Stimulated activated CD4-positive, alpha-beta T cell treated with anti-CD3 and anti-CD28 coated beads, Interleukin-2, amount 100 ng/mL, for 4 hours (primary cell): ENCODE measurements at regions not wholly inside any gene's neighbourhood (a gene's known extent, or its start where the extent isn't known, plus 50 kb on each side); places are given as distances from the start of the nearest gene placed in this dataset.

Source experiments
- DNase-seq: peaks from one replicate; pipeline ENCODE4 v3.0.0-alpha.2; 2020; ENCODE audit warnings: low read depth

DNA sequence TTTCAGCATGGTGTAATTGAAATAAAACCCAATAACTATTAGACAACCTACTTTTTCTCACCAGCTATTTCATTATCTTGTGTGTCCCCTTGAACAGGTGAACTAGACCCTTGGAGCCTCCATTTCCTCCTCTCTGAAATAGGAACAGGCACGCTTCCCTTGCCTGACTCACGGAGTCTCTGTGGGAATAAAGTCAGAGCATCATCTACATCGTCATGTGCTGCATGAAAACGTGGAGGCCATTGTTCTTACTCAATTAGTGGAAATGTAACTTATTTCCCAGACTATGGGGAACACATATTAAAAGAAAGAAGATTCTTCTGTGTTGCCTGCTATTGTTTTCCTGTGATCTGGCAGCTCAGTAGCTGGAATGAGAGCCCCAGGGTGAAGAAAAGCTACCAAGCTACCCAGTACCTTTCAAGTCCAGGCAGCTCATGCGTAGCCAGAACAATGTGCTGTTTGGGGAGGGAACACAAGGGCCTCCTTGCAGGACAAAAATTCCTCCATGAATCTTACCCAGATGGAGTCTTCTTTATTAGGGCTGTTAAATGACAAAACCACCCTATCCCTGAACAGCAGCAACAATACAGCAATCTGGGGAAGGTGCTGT, 59.8 kb downstream of the SOX11 start:
- DNase-seq: no peak

DNA sequence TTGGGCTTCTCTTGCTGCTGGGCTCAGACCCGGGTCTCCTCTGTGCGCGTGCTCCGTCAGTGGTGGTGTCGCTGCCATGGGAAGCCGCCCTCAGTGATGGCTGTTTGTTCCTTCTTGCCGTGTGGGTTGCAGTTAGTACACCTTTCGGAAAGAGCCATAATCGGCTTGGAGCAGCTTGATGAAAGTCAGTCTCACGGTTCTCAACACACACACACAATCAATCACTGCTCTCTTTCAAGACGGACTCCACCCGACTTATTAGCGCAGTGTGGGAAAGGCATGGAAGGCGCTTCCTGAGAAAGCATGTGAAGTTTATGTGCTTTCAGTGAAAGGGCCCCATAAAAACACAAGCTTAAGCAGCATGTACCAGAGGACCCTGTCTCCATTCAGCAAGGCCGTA, 64.1 kb downstream of the SOX11 start:
- no peak for DNase-seq

DNA sequence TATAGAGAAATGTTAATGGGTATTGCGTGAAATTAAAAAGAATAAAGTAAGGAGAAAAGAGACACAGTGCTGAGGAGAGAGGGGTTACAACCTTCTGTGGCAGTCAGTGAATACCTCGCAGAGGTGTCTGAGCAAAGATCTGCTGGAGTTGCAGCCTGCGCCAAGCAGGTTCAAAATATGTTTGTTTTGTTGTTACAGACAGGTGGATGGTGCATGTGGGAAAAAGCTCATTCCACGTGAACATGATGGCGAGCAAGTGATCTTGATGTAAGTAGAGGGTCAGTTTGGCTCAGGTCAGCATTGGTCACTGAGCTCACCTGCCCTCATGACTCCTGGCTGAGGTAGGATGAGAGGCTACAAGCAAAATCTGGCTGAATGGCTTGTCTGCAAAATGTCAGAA, 66.2 kb downstream of the SOX11 start:
- DNase-seq: no peak

DNA sequence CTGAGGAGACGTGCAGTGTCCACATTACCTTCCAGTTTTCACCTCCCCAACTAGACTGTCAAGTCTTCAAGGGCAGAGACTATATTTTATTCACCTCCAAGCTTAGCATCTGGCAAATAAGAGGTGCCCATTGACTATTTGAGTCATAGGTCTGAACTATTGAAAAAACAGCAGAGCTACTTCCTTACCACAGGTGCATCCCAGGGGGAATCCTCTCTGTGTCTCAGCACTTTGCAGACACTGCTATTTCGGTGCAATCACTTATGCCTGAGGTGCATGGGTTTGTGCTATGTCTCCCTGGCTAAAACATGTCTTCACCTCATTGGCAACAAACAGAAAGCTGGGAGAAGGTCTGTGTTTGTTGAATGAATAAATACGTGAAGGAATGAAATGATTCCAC, 67.8 kb downstream of the SOX11 start:
- no peak for DNase-seq

DNA sequence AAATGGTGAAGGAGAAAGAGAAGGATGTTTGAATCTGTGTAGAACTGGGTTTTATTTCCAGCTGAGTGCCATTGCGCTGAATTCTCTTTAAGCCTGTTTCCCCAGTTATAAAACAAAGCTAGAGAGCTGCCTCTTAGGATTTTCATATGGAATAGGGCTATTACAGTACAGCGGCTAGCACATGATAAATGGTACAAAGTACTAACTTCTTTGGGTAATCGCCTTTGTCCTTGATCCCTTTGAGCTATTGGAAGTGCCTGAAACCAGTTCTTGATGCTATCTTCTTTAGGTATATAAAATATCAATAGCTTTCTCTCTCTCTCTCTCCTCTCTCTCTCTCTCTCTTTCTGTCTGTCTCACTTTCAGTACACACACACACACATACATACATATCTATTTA, 71.3 kb downstream of the SOX11 start:
- no peak for DNase-seq

DNA sequence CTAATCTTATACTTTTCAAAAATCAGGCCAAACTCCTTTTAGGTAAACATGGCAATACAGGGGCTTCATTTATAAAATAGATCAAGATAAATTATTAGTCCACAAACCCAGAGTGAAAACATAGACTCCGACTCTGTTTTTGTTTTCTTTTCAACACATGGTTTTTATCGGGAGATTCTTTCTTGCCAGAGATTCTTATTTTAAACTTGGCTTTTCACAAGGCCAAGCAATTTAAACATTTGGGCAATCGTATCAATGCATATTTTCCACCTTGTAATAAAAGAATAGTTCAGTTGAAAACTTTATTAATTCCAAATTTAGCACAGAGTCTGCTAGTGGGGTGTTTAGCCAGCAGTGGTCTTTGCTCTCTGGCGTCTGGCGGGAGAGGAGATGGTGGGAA, 71.9 kb downstream of the SOX11 start:
- no peak for DNase-seq

DNA sequence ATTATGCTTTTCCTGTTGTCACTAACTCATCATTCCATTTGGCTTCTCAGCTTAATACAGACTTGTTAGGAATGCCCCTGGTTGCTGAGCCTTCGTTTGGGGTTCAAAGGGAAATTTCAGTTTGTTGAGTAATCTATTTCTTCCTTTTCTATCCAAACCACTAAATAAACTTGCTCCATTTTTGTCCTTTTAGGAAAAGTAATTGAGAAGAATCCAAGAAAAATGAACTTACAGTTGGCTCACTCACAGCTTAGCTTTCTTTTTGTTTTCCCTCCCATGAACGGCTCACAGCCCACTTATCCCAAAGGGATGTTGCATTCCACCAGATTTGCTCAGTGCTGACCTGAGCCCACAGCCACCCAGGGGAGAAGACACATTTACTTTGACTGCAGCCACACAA, 73.9 kb downstream of the SOX11 start:
- DNase-seq: no peak

DNA sequence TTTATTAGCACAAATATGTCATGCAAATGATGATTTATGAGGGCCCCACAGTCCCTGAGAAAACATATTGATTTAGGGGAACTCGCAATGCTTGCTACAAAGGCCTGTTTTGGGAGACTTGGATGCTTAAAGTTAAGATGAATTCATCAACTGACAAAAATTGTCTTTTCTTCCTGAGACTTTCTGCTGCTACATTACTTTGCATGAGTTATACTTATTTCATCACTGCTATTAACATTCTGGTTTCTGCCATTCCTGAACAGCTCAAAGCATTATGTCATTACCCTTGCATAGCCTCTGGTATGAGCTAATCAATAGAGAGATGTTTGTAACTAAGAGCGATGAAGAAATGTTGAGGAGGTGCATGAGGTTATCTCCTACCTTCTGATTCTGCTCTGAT, 74.4 kb downstream of the SOX11 start:
- no peak for DNase-seq

DNA sequence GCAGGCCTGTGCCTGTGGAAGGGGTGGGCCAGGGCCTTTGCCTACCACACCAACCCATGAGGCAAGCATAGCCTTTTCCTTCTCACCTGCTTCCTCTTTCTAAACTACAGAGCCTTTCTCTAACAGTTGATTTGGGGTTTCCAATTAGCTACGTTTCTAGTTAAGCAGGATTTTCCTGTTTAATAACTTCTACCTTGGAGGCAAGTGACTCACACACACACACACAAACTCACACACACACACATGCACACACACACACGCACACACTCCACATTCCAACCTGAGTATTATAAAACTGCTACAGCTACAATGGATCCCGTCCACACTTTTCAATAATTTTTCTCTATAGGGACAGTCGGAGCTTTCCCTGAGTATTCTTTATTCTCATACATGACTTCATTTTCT, 84.9 kb downstream of the SOX11 start:
- DNase-seq: no peak

DNA sequence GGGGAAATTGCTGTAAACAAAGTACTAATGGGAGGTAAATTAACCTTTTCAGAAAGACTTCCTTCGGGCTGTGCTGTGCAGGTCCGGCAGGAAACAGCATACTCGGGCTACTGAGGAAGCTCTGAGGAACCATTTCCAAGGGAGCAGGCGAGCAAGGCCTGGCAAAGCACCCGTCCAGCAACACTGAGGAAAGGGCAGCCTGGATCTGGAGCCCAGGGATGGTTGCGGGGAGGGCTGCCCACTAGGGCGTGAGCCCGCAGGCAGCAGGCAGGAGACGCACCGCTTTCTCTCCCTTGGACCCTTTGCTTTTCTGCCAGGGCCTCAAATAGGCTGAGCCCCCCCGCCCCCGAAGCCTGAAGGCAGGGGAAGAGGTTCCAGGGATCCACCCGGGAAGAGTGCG, 89.5 kb downstream of the SOX11 start:
- no peak for DNase-seq

DNA sequence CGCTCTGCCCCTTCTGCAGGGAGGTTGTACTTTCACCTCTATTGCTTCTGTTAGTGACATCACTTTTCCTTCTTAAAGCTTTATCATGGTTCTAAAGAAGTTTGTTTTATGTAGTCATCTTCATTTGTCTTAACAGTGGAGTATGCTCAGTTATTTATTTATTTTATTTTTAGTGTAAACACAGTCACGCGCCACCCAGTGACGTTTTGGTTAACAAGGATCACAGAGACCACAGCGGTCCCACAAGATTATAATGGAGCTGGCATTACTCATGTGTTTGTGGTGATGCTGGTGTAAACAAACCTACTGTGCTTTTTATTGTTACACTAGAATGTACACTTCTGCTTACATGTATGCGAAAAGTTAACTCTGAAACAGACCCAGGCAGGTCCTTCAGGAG, 89.9 kb downstream of the SOX11 start:
- DNase-seq: no peak

DNA sequence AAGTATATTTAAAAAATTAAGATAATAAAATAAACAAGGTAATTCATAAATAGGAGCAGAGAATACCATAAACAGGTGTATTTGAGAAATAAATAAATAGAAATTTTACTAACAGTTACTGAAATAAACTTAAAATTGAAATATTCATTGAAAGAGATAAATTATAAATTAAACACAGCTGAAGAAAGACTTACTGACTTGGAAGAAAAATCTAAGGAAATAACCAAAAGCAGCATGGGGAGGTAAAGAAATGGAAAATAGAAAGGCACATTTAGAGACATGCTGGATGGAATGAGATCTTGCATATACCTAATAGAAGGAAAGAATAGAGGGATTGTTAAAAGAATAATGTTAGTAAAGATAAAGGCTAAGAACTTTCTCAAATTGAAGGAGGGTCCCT, 96.3 kb downstream of the SOX11 start:
- DNase-seq: no peak

DNA sequence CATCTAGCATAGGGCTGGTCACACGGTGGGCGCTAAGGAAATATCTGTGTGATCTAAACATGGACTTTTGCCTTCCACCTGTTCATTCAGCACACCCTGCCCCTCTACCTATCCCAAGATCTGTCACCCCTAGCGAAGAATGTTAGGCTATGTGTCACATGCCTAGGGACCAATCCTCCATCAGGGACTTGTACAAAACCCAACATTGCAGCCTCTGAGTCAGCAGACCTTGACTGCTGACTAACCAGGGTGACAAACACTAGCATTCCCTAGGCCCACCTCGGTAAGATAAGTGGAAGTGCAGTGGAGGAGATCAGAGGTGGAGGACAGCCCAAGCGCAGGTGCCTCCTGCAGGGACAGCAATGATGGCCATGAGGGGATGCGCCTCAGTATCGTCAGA, 99.2 kb downstream of the SOX11 start:
- DNase-seq: no peak

DNA sequence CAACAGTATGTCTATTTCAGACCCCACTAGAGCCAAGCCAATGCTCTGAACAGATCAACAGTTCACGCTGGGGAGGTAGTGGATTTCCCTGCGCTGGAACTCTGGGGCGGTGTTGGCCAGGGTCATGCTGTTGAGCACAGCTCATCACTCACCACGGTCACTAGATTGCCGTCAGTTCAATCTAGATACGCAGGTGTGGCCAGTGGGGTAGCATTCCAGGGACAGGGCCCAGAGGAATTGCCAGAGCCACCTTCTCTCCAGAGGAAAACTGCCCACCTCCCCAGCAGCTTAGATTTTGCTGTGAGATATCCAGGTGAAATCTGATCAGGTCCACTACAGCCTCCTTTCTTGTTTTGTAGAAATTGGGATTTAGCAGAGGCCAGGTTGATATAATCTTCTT, 101.8 kb downstream of the SOX11 start:
- no peak for DNase-seq

DNA sequence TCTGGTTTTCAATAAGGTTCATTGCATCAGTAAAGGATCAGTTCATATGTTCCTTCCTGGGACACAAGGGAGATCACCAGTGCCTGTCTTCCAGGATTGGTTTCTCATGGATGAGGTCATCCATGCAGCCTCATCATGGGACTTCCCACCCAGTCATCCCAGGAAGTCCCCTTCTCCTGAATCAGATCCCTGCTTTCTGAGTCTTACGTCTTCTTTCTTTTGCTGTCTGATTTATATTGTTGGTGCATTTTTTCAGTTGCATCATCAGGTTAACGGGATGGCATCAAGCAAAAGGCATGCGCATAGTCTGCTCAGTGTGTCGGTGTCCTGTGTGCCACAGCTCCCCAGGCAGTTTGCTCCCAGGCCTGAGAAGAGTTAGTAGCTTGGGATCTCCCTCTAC, 105.9 kb downstream of the SOX11 start:
- DNase-seq: no peak

DNA sequence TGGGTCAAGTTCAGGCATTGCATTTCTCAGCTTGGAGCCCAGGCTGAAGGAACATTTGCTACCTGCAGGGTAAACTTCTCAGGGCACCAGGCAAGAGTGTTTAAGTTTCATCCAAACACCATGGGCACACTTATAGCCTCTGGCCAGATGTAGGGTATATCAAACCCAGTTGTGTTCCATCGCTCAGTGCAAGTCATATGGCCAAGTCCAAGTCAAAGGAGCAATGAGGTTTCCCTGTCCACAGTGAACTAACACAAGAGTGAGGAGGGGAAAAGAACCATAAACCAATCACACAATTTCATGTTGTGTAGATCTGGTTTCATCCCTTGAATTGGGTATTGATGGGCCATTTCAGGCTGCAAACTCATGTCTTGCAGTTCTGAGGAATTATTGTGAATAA, 107.2 kb downstream of the SOX11 start:
- no peak for DNase-seq

DNA sequence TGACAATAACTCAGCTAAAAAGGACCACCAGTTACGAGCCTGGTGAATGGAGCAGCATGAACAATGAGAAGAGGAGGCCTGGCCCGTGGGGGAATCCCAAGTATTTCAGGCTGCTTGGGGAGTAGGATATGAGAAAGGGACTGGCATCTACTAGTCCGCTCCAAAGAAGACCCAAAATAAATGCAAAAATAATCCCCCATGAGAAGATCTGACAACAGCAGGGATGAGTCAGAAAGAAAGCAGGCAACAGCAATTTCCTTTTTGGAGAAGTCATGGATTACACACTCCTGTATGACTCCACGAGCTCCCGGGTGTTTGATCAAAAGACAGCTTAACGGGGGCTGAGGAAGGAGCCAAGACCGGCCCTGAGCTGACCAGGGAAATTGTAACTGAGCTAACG, 111.4 kb downstream of the SOX11 start:
- DNase-seq: no peak

DNA sequence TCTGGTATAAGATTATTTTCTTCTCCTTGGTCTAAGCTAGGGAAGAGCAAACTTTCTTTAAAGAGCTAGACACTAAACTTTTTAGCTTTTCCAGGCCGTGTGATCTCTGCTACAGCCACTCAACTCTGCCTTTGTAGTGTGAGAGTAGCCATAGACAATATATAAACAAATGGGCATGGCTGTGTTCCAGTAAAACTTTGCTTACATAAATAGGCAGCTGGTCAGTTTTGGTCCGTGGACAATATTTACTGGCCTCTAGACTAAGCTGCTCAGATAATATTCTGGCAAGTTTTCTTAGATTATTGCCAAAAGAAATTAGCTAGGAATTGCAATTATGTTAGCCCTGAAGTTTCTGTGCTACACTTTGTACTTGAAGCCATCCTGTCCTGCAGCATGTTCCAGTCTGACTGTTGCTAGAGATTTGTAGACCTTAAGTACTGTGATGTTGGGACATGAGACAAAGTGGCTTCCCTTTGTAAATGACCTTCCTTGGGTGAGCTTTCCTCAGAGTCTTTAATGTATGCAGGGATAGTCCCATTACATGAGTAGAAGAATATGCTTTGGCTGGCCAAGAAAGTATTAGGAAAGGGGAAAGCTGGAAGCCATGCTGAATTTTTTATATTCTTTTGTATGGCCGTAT, 126.9 kb downstream of the SOX11 start:
- DNase-seq: no peak

DNA sequence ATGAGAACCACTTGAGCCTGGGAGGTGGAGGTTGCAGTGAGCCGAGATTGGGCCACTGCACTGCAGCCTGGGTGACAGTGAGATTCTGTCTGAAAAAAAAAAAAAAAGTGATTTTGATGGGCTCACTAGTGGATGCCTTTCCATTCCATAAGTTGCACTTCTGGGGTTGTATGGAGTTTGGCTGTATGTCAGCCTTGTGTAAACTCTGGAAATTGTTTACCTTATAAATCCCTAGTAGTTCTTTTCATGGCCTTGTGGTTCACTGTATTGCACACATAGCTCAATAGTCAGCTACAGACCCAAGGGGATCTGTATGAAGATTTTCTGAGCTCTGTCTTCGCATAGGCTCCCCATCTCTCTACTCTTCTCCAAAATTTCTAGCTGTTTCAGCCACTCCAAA, 131.9 kb downstream of the SOX11 start:
- no peak for DNase-seq

DNA sequence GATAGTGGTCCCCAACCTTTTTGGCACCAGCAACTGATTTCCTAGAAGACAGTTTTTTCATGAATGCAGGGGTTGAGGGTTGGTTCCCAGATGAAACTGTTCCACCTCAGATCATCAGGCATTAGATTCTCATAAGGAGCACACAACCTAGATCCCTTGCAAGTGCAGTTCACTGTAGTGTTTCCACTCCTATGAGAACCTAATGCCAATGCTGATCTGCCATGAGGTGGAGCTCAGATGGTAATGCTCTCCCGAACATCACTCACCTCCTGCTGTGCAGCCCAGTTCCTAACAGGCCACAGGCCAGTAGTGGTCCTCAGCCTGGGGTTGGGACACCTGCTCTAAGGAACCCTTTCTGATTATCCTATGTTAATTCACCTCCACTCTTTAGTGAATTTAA, 133.5 kb downstream of the SOX11 start:
- no peak for DNase-seq

DNA sequence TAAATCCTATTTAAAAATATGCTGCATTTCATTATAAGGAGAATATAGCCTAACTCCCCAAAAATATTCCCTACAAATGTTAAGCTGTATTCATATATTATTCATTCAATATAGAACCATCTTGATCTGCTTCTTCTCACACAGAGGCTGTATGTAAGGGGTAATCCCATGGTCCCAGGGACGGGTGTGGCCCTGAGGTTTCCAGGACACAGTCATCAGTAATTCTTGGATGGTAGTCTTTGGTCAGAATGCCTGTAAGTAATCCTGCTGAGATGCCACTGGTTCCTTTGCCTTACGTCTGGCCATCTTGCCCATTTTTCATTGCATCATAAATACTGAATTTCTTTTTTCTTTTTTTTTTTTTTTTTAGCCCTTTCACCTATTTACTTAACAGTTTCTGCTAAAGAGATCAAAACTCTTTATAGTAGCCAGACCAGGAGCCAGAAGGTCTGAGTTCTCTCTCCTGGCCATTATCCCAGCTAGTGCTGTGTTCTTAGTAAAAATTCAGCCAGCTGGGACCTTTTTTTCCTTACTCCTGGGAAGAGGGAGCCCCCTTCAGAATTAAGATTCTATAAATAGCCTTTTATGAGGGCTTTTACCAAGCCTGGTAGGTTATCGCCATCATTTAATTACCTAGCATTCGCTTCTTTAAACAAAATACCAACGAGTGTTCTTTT, 134.9 kb downstream of the SOX11 start:
- no peak for DNase-seq

DNA sequence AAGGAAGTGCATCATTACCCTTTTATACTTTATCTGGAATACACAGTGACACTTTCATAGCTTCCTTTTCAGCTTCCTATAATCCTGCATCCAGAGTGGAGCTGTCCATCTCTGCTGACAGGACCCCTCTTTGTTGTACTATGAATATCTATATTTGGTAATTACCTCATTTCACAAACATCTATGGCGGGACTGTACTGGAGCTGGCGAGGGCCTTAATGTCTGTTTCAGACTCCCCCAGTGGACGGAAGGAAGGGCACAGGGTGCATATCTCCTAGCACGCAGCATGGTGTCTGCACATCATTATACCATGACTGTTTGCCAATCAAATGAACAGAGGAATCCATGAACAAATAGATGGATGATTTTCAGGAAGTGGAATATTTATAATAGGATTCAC, 142.3 kb downstream of the SOX11 start:
- no peak for DNase-seq

DNA sequence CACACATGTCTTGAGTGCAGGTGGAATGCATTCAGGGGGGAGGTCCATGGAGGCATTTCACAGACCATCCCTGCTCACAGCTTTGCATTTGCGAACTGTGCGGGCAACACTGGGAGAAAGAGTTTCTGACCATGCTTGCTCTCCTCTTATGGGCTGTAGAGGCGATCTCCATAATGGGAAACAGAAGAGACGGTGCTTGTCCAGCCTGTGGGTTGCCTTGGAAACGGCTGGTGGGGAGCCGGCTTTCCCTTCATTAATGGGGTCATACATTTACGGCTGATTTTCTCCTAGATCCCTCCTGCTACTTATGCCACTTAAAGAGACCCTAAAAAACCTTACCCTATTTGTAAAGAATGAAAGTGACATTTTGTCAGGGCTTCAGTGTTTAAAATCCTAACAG, 147.4 kb downstream of the SOX11 start:
- no peak for DNase-seq

DNA sequence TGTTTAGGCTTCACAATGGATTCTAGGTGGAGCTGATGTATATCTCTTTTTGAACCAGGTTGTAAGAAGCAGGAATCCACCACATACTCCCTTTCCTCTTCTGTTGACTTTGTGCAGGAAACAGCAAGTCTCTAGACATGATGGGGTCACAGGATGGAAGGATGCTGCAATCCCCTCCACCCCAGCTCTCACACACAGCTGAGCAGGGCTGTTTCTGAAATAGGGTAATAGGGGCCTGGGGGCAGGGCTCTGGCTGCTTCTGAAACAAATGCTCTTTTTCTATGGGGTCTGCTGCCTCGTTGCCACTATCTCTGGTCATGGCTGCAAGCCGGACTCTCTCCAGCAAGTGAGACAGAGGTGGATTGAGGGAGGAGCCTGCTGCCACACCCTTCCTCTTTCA, 148.9 kb downstream of the SOX11 start:
- DNase-seq: no peak
